ENCODE measurements at regions not wholly inside any gene's neighbourhood (a gene's known extent, or its start where the extent isn't known, plus 50 kb on each side); places are given as distances from the start of the nearest gene placed in this dataset.
"Not testable (repeated sequence)": the region's sequence is repeated elsewhere in the genome, so short reads cannot be mapped to it uniquely, and the experiment has no call there.

DNA sequence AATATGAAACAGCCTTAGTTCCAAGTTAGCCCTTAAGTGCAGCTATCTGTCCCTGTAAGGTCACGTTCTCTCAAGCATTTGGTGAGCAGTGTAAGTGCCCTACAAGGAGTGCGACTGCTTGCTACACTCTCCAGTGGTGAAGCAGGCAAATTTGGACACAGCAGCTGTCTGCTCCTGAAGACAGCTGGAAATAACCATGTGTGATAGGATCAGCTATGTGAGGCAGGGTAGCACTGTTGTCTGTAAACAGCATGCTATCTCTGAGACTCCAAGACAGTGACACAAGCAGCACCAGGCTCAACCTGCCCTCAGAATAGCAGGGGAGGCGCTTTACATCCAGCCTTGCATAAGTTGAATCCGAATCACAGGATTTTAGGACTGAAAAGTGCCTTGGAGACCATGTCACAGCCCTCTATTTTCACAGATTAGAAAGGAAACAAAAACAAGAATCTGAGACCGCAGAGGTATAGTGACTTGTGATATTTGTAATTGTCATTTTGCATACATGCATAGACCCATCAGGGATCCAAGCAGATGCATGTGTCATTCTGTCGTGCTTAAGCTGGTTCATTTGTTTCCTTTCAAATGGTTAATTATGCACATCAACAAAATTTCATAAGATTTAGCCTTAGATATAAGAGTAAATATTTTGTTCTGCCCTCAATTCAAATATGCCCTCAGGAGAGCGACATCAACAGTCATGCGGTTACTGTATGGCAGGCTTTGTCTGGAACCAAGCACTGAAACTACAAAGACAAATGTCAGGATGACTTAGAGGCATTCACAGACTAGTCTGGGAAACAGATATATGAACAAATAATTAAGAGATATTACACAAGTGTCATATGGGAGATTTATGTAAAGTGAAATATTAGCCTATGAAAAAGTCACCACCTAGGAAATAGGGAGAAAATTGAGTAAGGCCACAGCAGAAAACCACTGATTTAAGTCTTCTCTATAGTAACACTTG lies 134.9 kb upstream of the NRIP1 start:
- DNase-seq (ENCODE audit: low read depth in 1 of 2, low spot score in 1 of 2), result no peak

DNA sequence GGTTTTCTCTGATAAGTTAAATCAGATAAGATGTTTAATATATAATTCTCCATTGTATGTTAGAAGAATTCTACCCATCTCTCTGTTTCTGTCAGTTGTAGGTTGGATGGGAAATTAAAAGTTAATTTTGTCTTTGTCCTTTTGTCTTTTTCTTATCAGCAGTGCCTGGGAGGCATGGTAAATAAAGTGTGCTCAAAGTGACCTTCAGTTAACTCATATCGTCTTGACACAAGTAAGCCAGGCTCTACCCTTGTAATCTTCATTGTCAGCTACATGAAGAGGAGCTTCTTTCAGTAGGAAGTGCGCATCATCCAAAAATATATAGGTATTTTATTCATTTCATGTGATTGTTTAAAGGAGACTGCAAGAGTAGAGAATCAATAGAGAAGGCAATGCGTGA lies 138.9 kb upstream of the NRIP1 start:
- DNase-seq (ENCODE audit: low read depth in 1 of 2, low spot score in 1 of 2), result no peak

DNA sequence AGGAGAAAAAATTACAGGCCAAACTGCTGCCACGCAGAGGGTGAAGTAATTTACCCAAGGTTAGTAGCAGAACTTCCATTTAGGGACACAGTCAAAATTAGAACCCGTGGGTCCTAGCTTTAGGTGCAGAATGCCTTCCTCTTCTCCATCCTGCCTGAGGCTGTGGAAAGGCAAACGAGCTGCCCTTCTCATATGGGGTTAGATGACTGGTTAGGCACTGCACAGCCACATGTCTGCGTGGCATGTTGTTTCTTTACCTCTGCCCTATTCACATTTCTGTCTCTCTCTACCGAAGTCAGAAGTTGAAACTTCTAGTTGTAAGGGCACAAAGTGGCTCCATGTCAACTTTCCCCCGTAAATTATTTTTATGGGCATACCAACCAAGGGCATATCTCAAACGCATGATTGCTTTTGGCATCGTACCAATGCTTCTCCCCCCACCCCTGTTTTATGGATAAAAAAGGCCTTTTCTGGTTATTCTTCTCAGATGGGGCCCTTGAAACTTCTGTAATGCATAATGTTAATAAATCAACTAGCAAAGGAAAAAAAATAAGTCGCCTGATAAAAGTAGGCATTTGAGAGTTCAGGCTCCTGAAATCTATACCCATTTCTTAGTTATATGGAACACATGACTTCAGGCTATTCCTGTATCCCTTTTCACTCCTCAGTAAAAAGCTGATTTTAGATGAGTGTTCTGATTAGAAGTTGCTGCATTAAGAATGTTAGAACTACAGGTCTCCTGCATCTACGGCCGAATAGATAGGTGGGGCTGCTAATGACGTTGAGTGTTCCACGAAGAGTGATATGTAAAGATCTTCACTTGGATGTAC lies 139.6 kb upstream of the NRIP1 start:
- DNase-seq (ENCODE audit: low read depth in 1 of 2, low spot score in 1 of 2), result no peak

DNA sequence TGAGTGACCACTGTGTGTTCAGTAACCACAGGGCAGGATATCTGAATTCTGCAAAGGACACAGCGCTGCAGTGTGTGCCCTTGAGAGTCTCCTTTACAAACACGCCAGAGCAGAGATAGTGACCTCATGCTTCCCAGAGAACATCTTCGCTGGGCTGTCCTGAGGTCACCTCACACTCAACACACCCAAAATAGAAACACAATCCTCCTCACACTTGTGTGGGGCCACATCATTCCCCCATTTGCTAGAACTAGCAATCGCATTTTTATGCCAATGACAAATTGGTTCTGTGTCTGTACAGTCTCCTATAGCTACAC lies 140.1 kb upstream of the NRIP1 start:
- DNase-seq (ENCODE audit: low read depth in 1 of 2, low spot score in 1 of 2), result no peak

DNA sequence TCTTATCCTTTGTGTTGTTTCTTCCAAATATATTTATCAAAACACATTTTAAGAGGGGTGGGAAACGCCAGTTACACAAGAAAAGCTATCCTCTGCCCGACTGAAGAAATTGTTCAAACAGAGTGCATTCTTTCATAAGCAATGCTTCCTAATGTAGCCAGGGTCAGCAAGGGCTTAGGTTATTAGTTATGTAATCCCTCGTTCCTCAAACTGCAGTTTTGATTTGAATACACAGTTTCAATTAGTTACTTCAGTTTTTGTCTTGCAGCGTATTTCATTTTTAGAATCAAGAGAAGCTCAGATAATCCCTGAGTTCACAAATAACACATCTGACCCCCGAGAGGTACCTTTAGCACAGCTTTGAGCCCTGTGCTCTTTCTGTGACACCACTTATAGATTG lies 141.7 kb upstream of the NRIP1 start:
- DNase-seq (ENCODE audit: low read depth in 1 of 2, low spot score in 1 of 2), result no peak

DNA sequence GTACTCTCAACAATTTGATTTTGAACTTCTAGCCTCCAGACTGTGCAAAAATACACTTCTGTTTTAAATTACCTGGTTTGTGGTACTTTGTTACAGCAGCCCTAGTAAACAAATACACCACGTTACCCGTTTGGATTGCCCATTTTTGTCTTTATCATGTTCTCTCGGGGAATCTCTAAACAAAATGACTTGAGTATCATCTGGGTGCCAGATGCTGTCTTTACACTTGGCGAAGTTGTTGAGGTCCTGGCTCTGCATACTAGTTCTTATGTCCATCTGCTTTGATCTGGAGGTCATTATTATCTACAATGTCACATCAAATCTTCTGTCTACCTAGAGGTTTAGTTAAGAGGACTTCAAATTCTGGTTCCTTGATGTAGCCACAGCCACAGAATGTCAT lies 142.4 kb upstream of the NRIP1 start:
- DNase-seq (ENCODE audit: low read depth in 1 of 2, low spot score in 1 of 2), result no peak

DNA sequence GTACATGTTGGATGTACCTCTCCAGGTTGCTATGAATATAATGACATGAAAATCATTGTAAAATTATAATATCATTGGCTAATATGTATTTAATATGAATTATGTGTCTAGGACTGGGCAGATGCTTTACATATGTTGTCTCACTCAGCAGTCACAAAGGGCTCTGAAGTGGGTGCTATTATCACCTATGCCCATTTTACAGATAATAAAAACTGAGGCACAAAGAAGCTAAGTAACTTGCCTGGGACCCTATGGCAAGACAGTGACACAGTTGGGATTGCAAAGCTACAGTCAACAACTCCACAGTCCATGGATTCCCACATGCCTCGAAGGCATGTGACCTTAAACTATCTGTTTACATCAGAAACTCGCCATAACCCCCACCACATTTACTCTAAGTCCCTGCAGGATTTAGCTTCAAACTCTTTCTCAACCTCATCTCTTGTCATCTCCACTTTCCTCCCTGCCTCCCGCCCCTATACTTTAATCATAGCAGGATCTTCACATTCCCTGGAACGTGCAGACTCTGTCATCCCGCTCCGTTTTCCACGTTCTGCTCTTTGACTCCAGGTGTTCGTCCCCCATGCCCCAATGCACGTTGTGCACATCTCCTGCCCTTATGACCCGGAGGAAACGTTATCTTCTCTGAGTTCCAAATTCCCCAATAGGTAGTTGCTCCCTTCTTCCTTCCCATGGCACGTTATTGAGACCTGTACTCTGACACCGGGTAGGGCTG lies 143.0 kb upstream of the NRIP1 start:
- DNase-seq (ENCODE audit: low read depth in 1 of 2, low spot score in 1 of 2), result no peak

DNA sequence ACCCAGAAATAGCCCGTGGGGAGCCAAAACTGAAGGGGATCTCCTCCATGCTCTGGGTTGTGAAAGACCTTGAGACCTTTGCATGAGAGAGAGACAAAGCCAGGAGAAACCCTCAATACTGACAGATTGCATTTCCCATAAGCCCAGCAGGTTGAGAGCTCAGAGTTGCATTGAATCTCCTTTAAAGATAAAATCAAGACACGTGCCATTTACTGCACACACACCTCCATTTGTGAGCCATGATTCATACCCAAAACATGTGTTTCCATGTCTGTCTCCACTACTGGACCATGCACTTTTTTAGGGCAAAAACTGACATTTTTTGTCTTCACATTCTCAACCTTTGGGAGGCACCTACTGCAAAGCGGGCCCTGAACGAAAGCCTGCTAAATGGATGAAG lies 144.0 kb upstream of the NRIP1 start:
- DNase-seq (ENCODE audit: low read depth in 1 of 2, low spot score in 1 of 2), result no peak

DNA sequence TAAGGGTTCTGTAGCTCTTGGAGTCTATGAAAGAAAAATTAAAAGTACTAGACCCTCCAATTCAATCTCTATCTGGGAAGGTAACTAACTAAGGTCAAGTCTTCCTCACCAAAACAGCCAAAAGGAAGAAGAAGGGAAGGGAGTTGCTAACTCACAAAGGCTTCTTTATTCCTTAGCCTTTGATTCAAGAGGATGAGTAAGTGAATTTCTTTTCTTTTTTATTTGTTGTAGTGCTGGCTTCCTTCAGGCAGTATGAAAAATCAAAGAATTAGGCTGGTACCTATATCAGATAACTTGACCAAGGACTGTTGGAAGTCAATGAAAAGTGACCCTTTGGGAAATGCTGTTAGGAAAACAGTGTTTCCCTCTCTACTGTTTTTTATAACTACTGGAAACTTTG lies 144.4 kb upstream of the NRIP1 start:
- DNase-seq (ENCODE audit: low read depth in 1 of 2, low spot score in 1 of 2), result no peak

DNA sequence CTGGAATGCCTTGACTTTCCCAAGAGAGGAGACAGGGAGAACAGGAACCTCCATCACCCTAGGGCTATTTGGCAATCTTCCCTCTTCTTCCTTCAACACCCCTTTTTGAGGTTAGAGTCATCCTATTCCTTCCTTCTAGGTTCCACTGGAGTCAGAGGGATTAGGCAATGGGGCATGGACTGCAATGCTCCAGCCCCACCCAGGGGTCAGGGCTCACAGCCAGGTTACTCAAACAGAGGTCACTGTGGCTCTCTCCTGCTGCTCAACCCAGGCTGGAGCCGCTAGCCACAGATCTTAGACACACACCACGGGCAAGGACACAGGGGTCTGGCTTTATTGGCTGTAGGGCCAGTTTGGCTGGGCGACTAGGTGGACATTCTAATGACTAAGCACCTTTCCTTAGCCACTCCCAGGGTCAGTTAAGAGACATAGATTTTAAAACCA lies 145.5 kb upstream of the NRIP1 start:
- no peak for DNase-seq (ENCODE audit: low read depth in 1 of 2, low spot score in 1 of 2)

DNA sequence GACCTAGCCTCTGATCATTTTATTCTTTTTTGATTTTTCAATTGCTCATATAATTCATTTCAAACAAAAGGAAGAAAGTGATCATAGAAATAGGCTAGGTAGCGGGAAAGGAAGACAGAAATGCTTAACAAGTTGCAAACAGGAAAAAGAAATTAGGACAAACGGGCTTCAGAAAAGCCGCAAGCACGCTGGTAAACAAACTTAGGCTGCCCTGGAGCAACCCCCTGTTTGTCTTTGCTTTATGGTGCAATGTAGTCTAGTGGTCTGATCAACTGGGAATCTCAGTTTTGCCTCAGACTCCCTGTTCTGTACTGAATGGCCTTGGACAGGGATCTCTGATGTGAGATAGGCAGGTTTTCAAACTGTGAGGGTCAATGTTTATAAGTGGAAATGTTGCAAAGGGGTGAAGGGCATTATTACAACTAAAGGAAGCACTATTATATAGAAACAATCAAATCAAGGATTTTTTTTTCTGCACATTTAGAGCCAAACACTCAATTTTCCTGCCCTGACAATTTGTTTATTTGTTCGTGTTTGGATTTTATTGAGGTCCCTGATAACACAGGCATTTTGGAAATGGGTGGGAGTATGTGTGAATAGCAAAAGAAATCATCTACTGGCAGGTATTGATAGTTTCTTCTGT lies 146.8 kb upstream of the NRIP1 start:
- no peak for DNase-seq (ENCODE audit: low read depth in 1 of 2, low spot score in 1 of 2)

DNA sequence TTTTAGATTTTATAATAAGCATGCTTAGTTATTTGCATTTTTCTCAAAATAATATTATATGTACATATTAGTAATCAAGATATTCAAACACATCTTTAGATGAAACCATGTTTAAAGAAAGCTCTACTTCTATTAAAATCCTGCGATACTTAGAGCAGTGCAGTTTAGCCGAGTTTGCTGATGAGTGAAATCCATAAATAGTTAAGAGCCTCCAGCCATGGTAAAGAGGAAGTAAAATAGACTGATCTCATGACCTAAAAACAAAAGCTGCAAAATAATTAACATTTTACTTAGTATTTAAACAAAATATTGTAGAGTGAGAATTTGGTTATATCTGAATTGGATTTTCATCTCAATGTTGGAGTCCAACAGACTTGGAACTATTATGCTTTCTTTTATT lies 147.4 kb upstream of the NRIP1 start:
- DNase-seq (ENCODE audit: low read depth in 1 of 2, low spot score in 1 of 2), result no peak

DNA sequence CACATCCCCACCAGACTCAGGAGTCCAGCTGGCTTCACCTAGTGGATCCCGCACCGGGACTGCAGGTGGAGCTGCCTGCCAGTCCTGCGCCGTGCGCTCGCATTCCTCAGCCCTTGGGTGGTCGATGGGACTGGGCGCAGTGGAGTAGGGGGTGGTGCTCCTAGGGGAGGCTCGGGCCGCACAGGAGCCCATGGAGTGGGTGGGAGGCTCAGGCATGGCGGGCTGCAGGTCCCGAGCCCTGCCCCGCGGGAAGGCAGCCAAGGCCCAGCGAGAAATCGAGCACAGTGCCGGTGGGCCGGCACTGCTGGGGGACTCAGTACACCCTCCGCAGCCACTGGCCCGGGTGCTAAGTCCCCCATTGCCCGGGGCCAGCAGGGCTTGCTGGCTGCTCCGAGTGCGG lies 153.7 kb upstream of the NRIP1 start:
- not testable (repeated sequence) for DNase-seq (ENCODE audit: low read depth in 1 of 2, low spot score in 1 of 2)

DNA sequence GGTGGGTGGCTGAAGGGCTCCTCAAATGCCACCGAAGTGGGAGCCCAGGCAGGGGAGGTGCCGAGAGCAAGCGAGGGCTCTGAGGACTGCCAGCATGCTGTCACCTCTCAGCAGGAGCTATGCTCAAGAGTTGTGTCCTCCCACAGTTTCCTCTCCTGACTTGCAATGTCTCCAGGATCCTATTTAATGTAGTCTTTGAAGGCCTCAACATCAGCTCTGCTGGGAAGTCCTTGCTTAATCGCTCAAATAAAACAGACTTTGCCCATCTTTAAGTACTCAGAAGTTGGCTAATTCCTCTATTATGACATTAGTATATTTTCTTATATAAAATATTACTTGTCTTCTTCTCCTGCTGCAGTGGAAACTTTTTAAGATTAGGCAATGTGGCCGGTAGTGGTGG lies 154.2 kb upstream of the NRIP1 start:
- no peak for DNase-seq (ENCODE audit: low read depth in 1 of 2, low spot score in 1 of 2)

DNA sequence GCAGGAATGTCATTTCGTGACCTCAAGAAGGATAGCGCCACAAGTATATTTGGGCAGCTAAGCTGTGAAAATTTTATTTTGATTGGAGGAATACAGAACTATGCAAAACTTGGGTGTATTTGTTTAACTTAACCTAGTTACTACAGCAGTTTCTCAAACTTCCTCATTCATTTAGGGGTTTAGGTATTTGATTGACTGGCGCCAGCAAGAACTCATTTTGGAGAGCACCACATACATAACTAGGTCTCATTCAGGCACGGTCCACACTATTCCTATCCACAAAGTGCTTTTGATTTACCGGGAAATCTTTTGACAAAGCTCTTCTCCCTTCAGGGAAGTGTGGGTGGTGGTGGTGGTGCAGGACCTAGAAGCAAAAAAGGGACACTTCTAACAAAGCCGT lies 155.1 kb upstream of the NRIP1 start:
- no peak for DNase-seq (ENCODE audit: low read depth in 1 of 2, low spot score in 1 of 2)

DNA sequence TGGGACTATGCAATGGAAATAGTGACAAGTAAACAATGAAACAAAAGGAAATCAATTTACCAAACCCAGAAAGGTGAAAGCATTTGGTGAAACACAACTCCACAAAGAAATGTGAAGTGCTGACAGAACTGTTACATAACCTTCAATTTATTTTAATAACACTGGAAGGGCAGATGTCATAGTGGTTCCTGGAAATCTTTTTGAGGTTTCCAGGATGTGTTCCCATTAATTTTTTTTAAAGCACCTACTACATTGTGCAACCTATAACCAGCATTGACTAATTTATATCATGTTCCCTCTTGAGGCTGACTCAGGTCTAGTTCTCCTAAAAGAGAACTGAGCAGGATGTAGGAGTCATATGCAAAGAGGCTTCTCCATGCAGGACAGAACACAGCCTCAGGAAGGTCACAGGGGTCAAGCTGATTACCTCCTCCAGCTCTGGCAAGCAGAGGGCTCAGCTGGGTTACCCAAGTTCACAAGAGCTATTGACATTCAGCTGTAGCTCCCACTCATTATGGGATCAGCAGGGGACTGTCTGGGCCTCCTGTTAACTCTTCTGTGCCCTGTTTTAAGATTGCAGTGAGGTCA lies 157.1 kb upstream of the NRIP1 start:
- DNase-seq (ENCODE audit: low read depth in 1 of 2, low spot score in 1 of 2), result no peak

DNA sequence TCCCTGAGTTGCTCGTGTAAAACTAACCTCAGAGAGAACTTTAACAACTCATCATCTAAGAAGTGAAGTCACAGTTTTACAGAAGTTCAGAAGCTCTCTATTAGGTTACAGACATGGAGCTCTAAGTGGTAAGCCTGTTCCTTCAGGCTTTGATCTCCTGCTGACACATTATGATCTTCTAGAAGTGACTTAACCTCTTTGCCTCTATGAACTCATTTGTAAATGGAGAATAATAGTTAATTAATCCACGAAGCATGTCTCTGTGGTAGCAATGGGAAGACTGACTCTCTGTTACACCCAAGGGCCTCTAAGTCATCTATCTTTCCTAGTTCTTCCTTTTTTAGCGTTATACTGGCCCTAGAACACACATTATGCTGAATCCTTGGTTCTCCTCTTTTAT lies 157.9 kb upstream of the NRIP1 start:
- DNase-seq (ENCODE audit: low read depth in 1 of 2, low spot score in 1 of 2), result no peak

DNA sequence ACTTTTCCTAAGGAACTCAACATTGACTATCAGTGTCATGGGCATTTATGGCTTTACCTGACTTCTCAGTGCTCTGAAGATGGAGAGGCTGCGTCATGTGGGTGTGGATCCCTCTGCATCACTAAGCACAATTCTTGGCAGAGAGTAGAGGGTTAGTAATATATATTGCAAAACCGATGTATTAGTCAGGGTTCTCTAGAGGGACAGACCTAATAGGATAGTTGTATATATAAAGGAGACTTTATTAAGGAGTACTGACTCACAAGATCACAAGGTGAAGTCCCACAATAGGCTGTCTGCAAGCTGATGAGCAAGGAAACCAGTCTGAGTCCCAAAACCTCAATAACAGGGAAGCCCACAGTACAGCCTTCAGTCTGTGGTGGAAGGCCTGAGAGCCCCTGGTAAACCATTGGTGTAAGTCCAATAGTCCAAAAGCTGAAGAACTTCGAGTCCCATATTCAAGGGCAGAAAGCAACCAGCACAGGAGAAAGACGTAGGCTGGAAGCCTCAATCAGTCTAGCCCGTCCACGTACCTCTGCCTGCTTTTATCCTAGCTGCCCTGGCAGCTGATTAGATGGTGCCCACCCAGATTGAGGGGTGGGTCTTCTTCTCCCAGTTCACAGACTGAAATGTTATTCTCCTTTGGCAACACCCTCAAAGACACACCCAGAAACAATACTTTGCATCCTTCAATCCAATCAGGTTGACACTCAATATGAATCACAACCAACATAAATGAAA lies 159.7 kb upstream of the NRIP1 start:
- DNase-seq (ENCODE audit: low read depth in 1 of 2, low spot score in 1 of 2), result no peak

DNA sequence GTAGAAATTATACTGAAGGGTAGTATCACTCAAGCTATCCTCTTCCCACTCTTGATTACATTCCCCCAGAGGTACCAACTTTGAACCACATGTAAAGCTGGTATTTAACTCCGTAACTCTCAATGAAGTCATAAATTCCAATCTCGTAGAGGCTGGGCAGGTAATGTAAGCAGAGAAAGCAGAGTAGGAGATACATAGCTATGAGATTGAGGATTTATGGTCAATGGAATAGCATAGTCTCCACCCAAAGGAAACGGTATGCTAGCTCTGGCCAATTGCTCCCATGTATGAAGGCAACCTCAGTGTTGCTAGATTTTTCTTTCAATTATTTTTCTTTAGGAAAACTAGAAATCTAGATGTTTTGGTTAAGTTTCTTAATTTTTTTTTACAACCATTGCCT lies 163.1 kb upstream of the NRIP1 start:
- DNase-seq (ENCODE audit: low read depth in 1 of 2, low spot score in 1 of 2), result no peak

DNA sequence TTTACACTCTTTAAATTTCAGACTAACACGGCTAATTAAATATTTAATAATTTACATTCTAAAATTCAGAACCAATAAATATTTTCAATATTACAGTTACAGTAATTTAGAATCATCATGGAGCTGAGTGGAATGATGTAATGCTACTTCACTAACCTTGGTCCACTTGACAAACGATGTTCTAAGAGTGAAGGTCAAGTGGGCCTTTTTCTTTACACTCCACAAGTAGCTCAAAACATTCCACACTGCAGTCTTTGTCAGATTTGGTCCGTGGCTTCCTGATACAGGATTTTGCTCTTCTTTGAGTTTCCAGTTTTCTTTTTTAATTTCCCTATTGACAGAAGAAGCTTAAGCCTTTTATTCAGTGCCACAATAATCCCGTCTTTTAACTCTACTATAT lies 164.6 kb upstream of the NRIP1 start:
- DNase-seq (ENCODE audit: low read depth in 1 of 2, low spot score in 1 of 2), result no peak
